OCI-LY1 (cell line): ENCODE measurements at regions not wholly inside any gene's neighbourhood (a gene's known extent, or its start where the extent isn't known, plus 50 kb on each side); places are given as distances from the start of the nearest gene placed in this dataset.

Experiments used
- H2AFZ ChIP-seq: fragments of 200-600 bp; sonication (generic), shearing (Covaris generic); 2 replicates; pipeline ENCODE4 v1.6.0; 2014; ENCODE audit warnings: antibody characterized with exemption, mild to moderate bottlenecking, low read length
- H3F3A ChIP-seq: fragments of 200-600 bp; sonication (generic), shearing (Covaris generic); 2 replicates; pipeline ENCODE4 v1.6.0; 2014; ENCODE audit warnings: mild to moderate bottlenecking, antibody characterized with exemption, low read length, moderate library complexity; ENCODE audit not compliant: insufficient read depth
- H3K27ac ChIP-seq: fragments of 200-600 bp; sonication (generic); 2 replicates; pipeline ENCODE4 v1.5.1; 2014; ENCODE audit warnings: low read length, mixed run types, mild to moderate bottlenecking, low read depth; ENCODE audit not compliant: poor library complexity, severe bottlenecking
- H3K27me3 ChIP-seq: fragments of 200-600 bp; sonication (generic); 2 replicates; pipeline ENCODE4 v1.6.0; 2014; ENCODE audit warnings: antibody characterized with exemption, mild to moderate bottlenecking, low read length, moderate library complexity; ENCODE audit not compliant: insufficient read depth
- H3K36me3 ChIP-seq: fragments of 200-600 bp; sonication (generic); 2 replicates; pipeline ENCODE4 v1.6.1; 2014; ENCODE audit warnings: mild to moderate bottlenecking, antibody characterized with exemption, low read length, moderate library complexity, mixed read lengths; ENCODE audit not compliant: insufficient read depth
- H3K4me1 ChIP-seq: fragments of 200-600 bp; sonication (generic); 2 replicates; pipeline ENCODE4 v1.5.1; 2014; ENCODE audit warnings: mild to moderate bottlenecking, low read length, moderate library complexity; ENCODE audit not compliant: insufficient read depth, severe bottlenecking
- H3K4me2 ChIP-seq: fragments of 200-600 bp; sonication (generic), shearing (Covaris generic); 2 replicates; pipeline ENCODE4 v1.6.1; 2014; ENCODE audit warnings: low read length
- H3K4me3 ChIP-seq: fragments of 200-600 bp; sonication (generic); 2 replicates; pipeline ENCODE4 v1.5.1; 2014; ENCODE audit warnings: low read length, low read depth, mild to moderate bottlenecking, mixed read lengths; ENCODE audit not compliant: poor library complexity, severe bottlenecking
- H3K79me2 ChIP-seq: fragments of 200-600 bp; shearing (Covaris generic); 2 replicates; pipeline ENCODE4 v1.6.1; 2016; ENCODE audit warnings: mixed run types, low read length, mixed read lengths; ENCODE audit not compliant: insufficient read depth
- H3K9ac ChIP-seq: fragments of 200-600 bp; sonication (generic), shearing (Covaris generic); 2 replicates; pipeline ENCODE4 v1.6.1; 2014; ENCODE audit warnings: mild to moderate bottlenecking, low read length, mixed read lengths
- H3K9me2 ChIP-seq: fragments of 200-600 bp; sonication (generic), shearing (Covaris generic); 2 replicates; pipeline ENCODE4 v1.6.1; 2014; ENCODE audit warnings: low read depth, mild to moderate bottlenecking, low read length, mixed read lengths
- H3K9me3 ChIP-seq: fragments of 200-600 bp; shearing (Covaris generic); 2 replicates; pipeline ENCODE4 v1.6.1; 2014; ENCODE audit warnings: low read length, mixed read lengths
- H4K20me1 ChIP-seq: fragments of 200-600 bp; sonication (generic), shearing (Covaris generic); 2 replicates; pipeline ENCODE4 v1.6.0; 2016; ENCODE audit warnings: mild to moderate bottlenecking, low read length; ENCODE audit not compliant: insufficient read depth
- CTCF ChIP-seq: fragments of 200-600 bp; sonication (generic), shearing (Covaris generic); IDR thresholded peaks from 2 replicates; pipeline ENCODE4 v1.5.1; 2017; ENCODE audit warnings: mild to moderate bottlenecking, antibody characterized with exemption, low read length, moderate library complexity, mixed read lengths
- EZH2 ChIP-seq: fragments of 200-600 bp; sonication (generic), shearing (Covaris generic); IDR thresholded peaks from 2 replicates; pipeline ENCODE4 v1.8.0; 2017; ENCODE audit warnings: borderline replicate concordance, mixed run types, mild to moderate bottlenecking, antibody characterized with exemption, low read length, moderate library complexity, mixed read lengths

GRCh38 chr4:45629717-45630116 is 494.1 kb downstream of the GABRG1 start:
- Histone ChIP-seq H3K4me3 (no peak overlapping the region), H3K27ac (no peak overlapping the region), H3K4me2 (no peak overlapping the region), H3F3A (no peaks in the 10 kb centered on the region), H3K9me3 (no peaks in the 10 kb centered on the region), H3K36me3 (no peaks in the 10 kb centered on the region), H3K9me2 (no peaks in the 10 kb centered on the region), H3K27me3 (no peaks in the 10 kb centered on the region), H3K9ac (no peak overlapping the region), H3K4me1 (no peaks in the 10 kb centered on the region), H2AFZ (no peak overlapping the region), H3K79me2 (no peaks in the 10 kb centered on the region), H4K20me1 (no peaks in the 10 kb centered on the region)
- TF ChIP-seq CTCF (no peak), EZH2 (no peak)

- no peaks in the 10 kb centered on the region for H3F3A ChIP-seq
- no peaks in the 10 kb centered on the region for H4K20me1 ChIP-seq
- H3K4me3 ChIP-seq = no peak overlapping the region
- no peaks in the 10 kb centered on the region for H3K27me3 ChIP-seq
- no peak overlapping the region for H3K4me2 ChIP-seq
- H3K9me2 ChIP-seq = no peaks in the 10 kb centered on the region
- H3K9me3 ChIP-seq = no peaks in the 10 kb centered on the region
- H3K79me2 ChIP-seq = no peaks in the 10 kb centered on the region
- TF ChIP-seq CTCF = no peak
- H3K27ac ChIP-seq = no peak overlapping the region
- no peak overlapping the region for H2AFZ ChIP-seq
- no peak overlapping the region for H3K9ac ChIP-seq
- no peaks in the 10 kb centered on the region for H3K4me1 ChIP-seq
- H3K36me3 ChIP-seq = no peaks in the 10 kb centered on the region
Measured at GRCh38 chr4:45621971-45622370, 501.9 kb downstream of the GABRG1 start.

GRCh38 chr4:45620808-45621207 is 503.0 kb downstream of the GABRG1 start:
- H3K4me3 ChIP-seq = no peak overlapping the region
- H3K9ac ChIP-seq = no peak overlapping the region
- no peaks in the 10 kb centered on the region for H4K20me1 ChIP-seq
- no peaks in the 10 kb centered on the region for H3F3A ChIP-seq
- H3K4me1 ChIP-seq = no peaks in the 10 kb centered on the region
- no peak overlapping the region for H3K27ac ChIP-seq
- H3K9me2 ChIP-seq = no peaks in the 10 kb centered on the region
- TF ChIP-seq CTCF (no peak), EZH2 (no peak)
- H3K27me3 ChIP-seq = no peaks in the 10 kb centered on the region
- H3K36me3 ChIP-seq = no peaks in the 10 kb centered on the region
- no peak overlapping the region for H3K4me2 ChIP-seq
- H3K9me3 ChIP-seq = no peaks in the 10 kb centered on the region
- no peak overlapping the region for H2AFZ ChIP-seq
- H3K79me2 ChIP-seq = no peaks in the 10 kb centered on the region
